ENCODE measurements at regions not wholly inside any gene's neighbourhood (a gene's known extent, or its start where the extent isn't known, plus 50 kb on each side); places are given as distances from the start of the nearest gene placed in this dataset.
"Not testable (repeated sequence)": the region's sequence is repeated elsewhere in the genome, so short reads cannot be mapped to it uniquely, and the experiment has no call there.

DNA sequence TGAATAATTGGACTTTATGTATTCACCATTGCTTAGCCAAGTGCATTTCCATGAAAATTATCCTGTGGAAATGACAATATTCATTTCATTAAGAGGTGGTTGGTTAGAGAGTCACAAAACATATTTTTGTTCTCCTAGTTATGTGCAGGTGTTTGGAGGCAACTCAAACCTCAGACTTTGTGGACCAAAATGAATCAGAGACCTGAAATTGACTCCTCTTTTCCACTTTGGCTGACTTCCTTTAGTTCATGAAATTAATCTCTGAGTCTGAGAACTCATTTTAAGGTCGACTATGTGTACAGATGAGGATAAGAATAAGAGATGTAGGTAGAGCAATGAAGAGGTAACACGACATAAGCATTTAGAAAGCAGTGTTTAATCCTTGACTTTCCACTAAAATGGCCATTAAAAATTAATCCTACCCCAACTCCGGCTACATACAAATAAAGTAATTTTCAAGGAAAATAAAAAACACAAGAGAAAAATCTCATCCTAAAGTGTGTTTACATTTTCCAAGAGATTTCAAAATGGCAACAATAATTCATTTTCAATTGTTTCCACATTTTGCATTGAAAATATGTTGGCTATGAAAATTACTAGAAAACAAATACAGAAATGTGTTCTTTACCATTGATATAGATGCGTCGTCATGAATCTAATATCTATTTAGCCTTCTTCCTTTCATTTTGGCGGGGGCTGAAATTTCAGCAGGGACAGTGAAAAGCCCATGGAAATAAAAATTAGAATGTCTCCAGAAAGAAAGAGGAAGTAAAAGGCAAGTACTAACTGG is 185.4 kb upstream of the CSNK1A1L start:
- no peak for DNase-seq (ENCODE audit: low read depth)
- TF ChIP-seq, protein P1, sequence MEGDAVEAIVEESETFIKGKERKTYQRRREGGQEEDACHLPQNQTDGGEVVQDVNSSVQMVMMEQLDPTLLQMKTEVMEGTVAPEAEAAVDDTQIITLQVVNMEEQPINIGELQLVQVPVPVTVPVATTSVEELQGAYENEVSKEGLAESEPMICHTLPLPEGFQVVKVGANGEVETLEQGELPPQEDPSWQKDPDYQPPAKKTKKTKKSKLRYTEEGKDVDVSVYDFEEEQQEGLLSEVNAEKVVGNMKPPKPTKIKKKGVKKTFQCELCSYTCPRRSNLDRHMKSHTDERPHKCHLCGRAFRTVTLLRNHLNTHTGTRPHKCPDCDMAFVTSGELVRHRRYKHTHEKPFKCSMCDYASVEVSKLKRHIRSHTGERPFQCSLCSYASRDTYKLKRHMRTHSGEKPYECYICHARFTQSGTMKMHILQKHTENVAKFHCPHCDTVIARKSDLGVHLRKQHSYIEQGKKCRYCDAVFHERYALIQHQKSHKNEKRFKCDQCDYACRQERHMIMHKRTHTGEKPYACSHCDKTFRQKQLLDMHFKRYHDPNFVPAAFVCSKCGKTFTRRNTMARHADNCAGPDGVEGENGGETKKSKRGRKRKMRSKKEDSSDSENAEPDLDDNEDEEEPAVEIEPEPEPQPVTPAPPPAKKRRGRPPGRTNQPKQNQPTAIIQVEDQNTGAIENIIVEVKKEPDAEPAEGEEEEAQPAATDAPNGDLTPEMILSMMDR (IDR thresholded peaks at IDR 0.05; ENCODE audit: control insufficient read depth, insufficient read depth, low read depth, low read length, missing control alignments), result no peak

DNA sequence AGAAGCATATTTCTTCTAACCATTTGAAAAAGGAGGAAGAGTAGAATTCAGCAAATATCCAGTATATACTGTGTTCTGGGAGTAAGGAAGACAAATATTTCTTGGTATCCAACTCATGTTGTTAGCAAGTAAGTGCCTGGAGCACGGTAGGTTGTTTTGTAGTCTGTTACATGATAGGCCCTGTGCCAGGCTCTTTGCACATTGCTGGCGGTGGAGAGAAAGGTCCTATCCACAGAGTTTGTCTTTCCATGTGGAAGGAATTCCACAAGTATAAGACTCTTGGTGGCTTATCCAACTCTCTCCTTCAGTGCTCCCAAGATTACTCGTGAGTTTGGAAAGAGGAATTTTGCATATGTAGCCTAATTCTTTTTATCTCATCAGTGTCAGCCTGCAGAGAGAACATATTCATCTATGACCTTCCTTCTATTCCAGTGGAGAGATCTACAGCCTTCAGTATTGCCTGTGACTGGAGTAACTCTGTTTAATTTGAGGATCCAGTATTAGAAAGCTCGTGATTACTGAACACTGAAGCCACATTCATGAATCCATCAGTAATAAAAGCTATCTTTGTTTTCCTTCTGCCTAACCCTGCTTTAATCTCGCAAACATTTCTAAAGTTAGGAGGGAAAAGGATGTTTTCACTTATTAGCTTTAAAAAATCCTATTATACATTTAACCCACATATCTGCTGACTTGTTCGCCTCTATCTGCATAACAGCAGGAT is 183.9 kb upstream of the CSNK1A1L start:
- TF ChIP-seq, protein P1 (IDR thresholded peaks at IDR 0.05; ENCODE audit: control insufficient read depth, insufficient read depth, low read depth, low read length, missing control alignments), result no peak
- DNase-seq (ENCODE audit: low read depth), result no peak
- no peak overlapping the region for H3K4me3 ChIP-seq (ENCODE audit: control insufficient read depth, low read depth, low read length)

More for the DNA sequence above, 185.4 kb upstream of the CSNK1A1L start:
- H3K4me3 ChIP-seq (ENCODE audit: control insufficient read depth, low read depth, low read length), result no peak overlapping the region

DNA sequence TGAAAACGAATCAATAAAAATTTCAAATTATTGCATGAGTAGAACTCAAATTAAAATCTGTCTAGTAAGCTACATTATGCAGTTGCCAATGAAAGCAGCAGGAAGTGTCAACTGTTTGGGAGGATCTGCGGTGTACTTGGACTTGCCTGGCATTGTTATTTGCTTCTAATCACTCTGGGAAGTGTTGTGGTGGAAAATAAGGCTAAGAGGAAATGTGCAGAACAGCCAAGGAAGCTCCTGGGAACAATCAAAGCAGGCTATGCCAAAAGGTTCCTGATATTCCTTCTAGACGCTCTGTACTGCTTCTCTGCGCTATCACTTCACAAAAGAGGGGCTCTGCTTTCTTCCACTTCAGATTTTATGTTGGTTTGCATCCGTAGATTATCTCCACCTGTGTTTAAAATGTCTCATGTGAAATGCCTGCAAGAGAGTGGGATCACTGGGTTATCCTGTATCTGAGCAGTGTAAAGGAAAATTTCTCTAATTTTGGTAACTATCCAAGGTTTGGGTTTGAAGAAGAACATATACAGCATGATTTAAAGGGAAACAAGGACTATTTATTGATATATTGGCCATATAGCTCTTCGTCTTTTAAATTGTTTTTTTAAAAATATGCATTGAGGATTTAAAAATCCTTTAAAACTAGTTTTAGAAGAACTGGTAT is 182.7 kb upstream of the CSNK1A1L start:
- TF ChIP-seq, protein P1 (IDR thresholded peaks at IDR 0.05; ENCODE audit: control insufficient read depth, insufficient read depth, low read depth, low read length, missing control alignments), result no peak
- no peak for DNase-seq (ENCODE audit: low read depth)
- H3K4me3 ChIP-seq (ENCODE audit: control insufficient read depth, low read depth, low read length), result no peak overlapping the region

DNA sequence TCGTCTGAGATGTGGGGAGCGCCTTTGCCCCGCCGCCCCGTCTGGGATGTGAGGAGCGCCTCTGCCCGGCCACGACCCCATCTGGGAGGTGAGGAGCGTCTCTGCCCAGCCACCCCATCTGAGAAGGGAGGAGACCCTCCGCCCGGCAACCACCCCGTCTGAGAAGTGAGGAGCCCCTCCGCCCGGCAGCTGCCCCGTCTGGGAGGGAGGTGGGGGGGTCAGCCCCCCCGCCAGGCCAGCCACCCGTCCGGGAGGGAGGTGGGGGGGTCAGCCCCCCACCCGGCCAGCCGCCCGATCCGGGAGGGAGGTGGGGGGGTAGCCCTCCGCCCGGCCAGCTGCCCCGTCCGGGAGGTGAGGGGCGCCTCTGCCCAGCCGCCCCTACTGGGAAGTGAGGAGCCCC is 174.8 kb upstream of the CSNK1A1L start:
- DNase-seq (ENCODE audit: low read depth); H3K4me3 ChIP-seq (ENCODE audit: control insufficient read depth, low read depth, low read length): not testable (repeated sequence)

DNA sequence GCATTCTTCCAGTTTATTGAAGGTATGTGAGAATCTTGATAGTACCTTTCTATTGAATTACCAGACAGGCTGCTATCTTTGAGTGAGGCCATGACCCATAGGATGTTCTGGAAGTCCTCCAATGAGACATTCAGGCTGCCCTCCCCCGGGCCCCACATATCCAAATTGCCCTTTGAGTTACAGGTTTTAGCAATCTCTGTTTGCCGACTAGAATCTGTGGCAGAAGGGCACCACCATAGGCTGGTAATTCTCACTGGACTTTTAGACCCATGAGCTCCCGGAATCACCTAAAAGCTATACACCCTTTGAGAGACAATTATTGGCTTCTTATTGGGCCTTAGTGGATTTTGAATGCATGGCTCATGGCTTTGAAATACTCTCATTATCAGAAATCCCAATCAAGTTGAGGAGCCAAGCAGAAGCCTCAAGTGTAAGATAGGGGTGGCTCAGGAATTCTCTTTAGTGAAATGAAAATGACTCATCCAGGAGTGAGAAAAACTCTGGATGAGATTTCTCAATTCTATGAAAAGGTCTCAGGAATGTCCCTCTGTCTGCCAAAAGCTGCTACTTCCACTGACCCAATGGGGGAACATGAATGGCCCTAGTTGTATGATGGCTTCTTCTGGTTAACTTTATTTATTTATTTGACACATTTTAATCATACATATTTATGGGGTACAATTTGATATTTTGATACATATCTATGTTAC is 172.1 kb upstream of the CSNK1A1L start:
- no peak overlapping the region for H3K4me3 ChIP-seq (ENCODE audit: control insufficient read depth, low read depth, low read length)
- DNase-seq (ENCODE audit: low read depth), result peak; percentile 31
- TF ChIP-seq, protein P1 (IDR thresholded peaks at IDR 0.05; ENCODE audit: control insufficient read depth, insufficient read depth, low read depth, low read length, missing control alignments), result no peak

DNA sequence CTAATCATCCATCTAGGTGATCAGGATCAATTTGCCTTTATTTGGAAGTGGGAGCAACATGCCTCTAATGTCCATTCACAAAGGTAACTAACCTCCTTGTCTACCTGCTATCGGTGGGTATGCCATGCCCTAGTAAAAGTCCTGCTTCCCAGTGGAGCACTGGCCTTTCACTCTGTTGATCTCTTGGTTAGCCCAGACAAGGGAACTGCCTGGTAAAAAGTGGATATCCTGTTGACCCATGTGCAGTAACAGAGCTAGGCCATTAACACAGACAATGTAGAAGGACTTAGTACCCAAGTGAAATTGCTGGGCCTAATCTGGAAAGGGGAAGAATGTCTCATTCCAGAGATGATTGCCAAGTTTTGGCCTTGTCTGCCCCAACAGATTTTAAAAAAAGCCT is 171.5 kb upstream of the CSNK1A1L start:
- no peak for DNase-seq (ENCODE audit: low read depth)
- TF ChIP-seq, protein P1 (IDR thresholded peaks at IDR 0.05; ENCODE audit: control insufficient read depth, insufficient read depth, low read depth, low read length, missing control alignments), result no peak
- no peak overlapping the region for H3K4me3 ChIP-seq (ENCODE audit: control insufficient read depth, low read depth, low read length)

Measured in AG09309 (cell line).